SK-N-SH (cell line): ENCODE measurements at regions not wholly inside any gene's neighbourhood (a gene's known extent, or its start where the extent isn't known, plus 50 kb on each side); places are given as distances from the start of the nearest gene placed in this dataset.

Experiments used
- CTCF ChIA-PET: fragments of 300-600, 350-600 bp; formaldehyde crosslinking; extraction: SDS; loops from one replicate; lab custom pipeline; 2021; lab: Yijun Ruan, JAX
- POLR2A ChIA-PET: fragments of 350-600 bp; sonication (Branson Sonifier 250); formaldehyde crosslinking; extraction: SDS; loops from one replicate; lab custom pipeline; 2020; ENCODE audit warnings: antibody characterized with exemption, inconsistent platforms; lab: Yijun Ruan, JAX
- DNase-seq: peaks from one replicate; pipeline ENCODE4 v3.0.0; 2012
- H2AFZ ChIP-seq: fragments of 200-600 bp; sonication (generic); 2 replicates; pipeline ENCODE4 v1.8.1; 2016; ENCODE audit warnings: antibody characterized with exemption, mild to moderate bottlenecking, low read depth
- H3F3A ChIP-seq: fragments of 200-600 bp; sonication (generic); replicated peaks from 2 replicates; pipeline ENCODE3; 2016; ENCODE audit warnings: antibody characterized with exemption, mild to moderate bottlenecking; ENCODE audit not compliant: insufficient read depth
- H3K27ac ChIP-seq, 2 experiments: fragments of 200-500 bp in 1 of 2; fragments of 200-600 bp in 1 of 2; sonication (Bioruptor generic) in 1 of 2; sonication (generic), shearing (Covaris generic) in 1 of 2; 2 replicates each; pipeline versions ENCODE4 v1.5.1 to v1.6.1; 2014 to 2016; ENCODE audit warnings: low read depth in 2 of 2, inconsistent platforms in 1 of 2, low read length in 1 of 2, mild to moderate bottlenecking in 1 of 2, mixed read lengths in 1 of 2
- H3K27me3 ChIP-seq: fragments of 200-600 bp; sonication (generic), shearing (Covaris generic); 2 replicates; pipeline ENCODE4 v1.6.1; 2016; ENCODE audit warnings: mixed run types; ENCODE audit not compliant: insufficient read depth
- H3K36me3 ChIP-seq, 2 experiments: fragments of 200-500 bp in 1 of 2; fragments of 200-600 bp in 1 of 2; sonication (Bioruptor generic) in 1 of 2; sonication (generic) in 1 of 2; replicated peaks in 1 of 2; 2 replicates each; pipeline versions ENCODE3 to v1.5.1; 2014 to 2016; ENCODE audit warnings: low read length in 1 of 2, mild to moderate bottlenecking in 1 of 2; ENCODE audit not compliant: insufficient read depth in 2 of 2, control insufficient read depth in 1 of 2
- H3K4me1 ChIP-seq, 2 experiments: fragments of 200-500 bp in 1 of 2; fragments of 200-600 bp in 1 of 2; sonication (Bioruptor generic) in 1 of 2; sonication (generic), shearing (Covaris generic) in 1 of 2; 2 replicates each; pipeline versions ENCODE4 v1.5.1 to v1.6.1; 2014 to 2016; ENCODE audit warnings: low read depth in 1 of 2, low read length in 1 of 2, mixed run types in 1 of 2; ENCODE audit not compliant: insufficient read depth in 2 of 2, control insufficient read depth in 1 of 2
- H3K4me2 ChIP-seq: fragments of 200-600 bp; sonication (generic), shearing (Covaris generic); 2 replicates; pipeline ENCODE4 v1.6.1; 2017; ENCODE audit warnings: mixed run types
- H3K4me3 ChIP-seq, 2 experiments: fragments of 200-500 bp in 1 of 2; fragments of 200-600 bp in 1 of 2; sonication (Bioruptor generic) in 1 of 2; sonication (generic), shearing (Covaris generic) in 1 of 2; 2 replicates each; pipeline versions ENCODE4 v1.5.1 to v1.8.1; 2014 to 2016; ENCODE audit warnings: low read depth in 2 of 2, inconsistent platforms in 1 of 2, low read length in 1 of 2, mild to moderate bottlenecking in 1 of 2, mixed read lengths in 1 of 2, moderate library complexity in 1 of 2
- H3K79me2 ChIP-seq: fragments of 200-600 bp; sonication (generic); 2 replicates; pipeline ENCODE4 v1.8.1; 2017; ENCODE audit warnings: mild to moderate bottlenecking; ENCODE audit not compliant: insufficient read depth
- H3K9ac ChIP-seq: fragments of 200-600 bp; sonication (generic); 2 replicates; pipeline ENCODE4 v1.6.1; 2017; ENCODE audit warnings: mixed run types
- H3K9me2 ChIP-seq: fragments of 200-600 bp; sonication (generic); 2 replicates; pipeline ENCODE4 v1.6.1; 2017; ENCODE audit warnings: mixed run types
- H3K9me3 ChIP-seq: fragments of 200-600 bp; sonication (generic); 2 replicates; pipeline ENCODE4 v1.6.1; 2017; ENCODE audit warnings: mixed run types, mild to moderate bottlenecking, moderate library complexity
- H4K20me1 ChIP-seq: fragments of 200-600 bp; sonication (generic); 2 replicates; pipeline ENCODE4 v1.6.1; 2017; ENCODE audit warnings: mild to moderate bottlenecking, mixed run types; ENCODE audit not compliant: insufficient read depth
- CHD2 ChIP-seq: fragments of 150-350 bp; IDR thresholded peaks from 2 replicates; pipeline ENCODE4 v1.6.1; 2018; ENCODE audit warnings: low read length; ENCODE audit not compliant: partially characterized antibody
- CTCF ChIP-seq: fragments of 200-600 bp; sonication (generic); IDR thresholded peaks from 2 replicates; pipeline ENCODE4 v1.6.1; 2017; ENCODE audit warnings: antibody characterized with exemption, mild to moderate bottlenecking, moderate library complexity
- ELF1 ChIP-seq: IDR thresholded peaks from 2 replicates; pipeline ENCODE4 v1.4.0; 2012
- FOSL2 ChIP-seq: IDR thresholded peaks from 2 replicates; pipeline ENCODE4 v1.4.0; 2012; ENCODE audit warnings: low read depth, mild to moderate bottlenecking, moderate library complexity, borderline replicate concordance
- FOXJ3 ChIP-seq: sonication (generic); formaldehyde crosslinking; IDR thresholded peaks from 2 replicates; pipeline ENCODE4 v1.5.1; 2020; ENCODE audit warnings: mild to moderate bottlenecking, missing genetic modification reagents
- GABPA ChIP-seq: IDR thresholded peaks from 2 replicates; pipeline ENCODE4 v1.4.0; 2012; ENCODE audit warnings: low read depth, mild to moderate bottlenecking
- MAX ChIP-seq: IDR thresholded peaks from 2 replicates; pipeline ENCODE4 v1.4.0; 2012; ENCODE audit warnings: low read depth
- NFIC ChIP-seq: IDR thresholded peaks from 2 replicates; pipeline ENCODE4 v1.4.0; 2012; ENCODE audit warnings: borderline replicate concordance
- PBX3 ChIP-seq: IDR thresholded peaks from 2 replicates; pipeline ENCODE4; 2012
- RCOR1 ChIP-seq: fragments of 150-350 bp; IDR thresholded peaks from 2 replicates; pipeline ENCODE4 v1.6.1; 2017; ENCODE audit warnings: antibody characterized with exemption, low read length
- REST ChIP-seq: IDR thresholded peaks from 2 replicates; pipeline ENCODE4 v1.6.1; 2012; ENCODE audit warnings: mild to moderate bottlenecking, low read depth, low read length, moderate library complexity
- RFX5 ChIP-seq: IDR thresholded peaks from 2 replicates; pipeline ENCODE4 v1.6.1; 2012; ENCODE audit warnings: mild to moderate bottlenecking, improper control_type of control experiment, low read length
- TEAD4 ChIP-seq: IDR thresholded peaks from 2 replicates; pipeline ENCODE4 v1.4.0; 2012; ENCODE audit warnings: mild to moderate bottlenecking, borderline replicate concordance; ENCODE audit not compliant: insufficient read depth
- USF2 ChIP-seq: fragments of 150-350 bp; IDR thresholded peaks from 2 replicates; pipeline ENCODE4 v1.6.1; 2017; ENCODE audit warnings: antibody characterized with exemption, low read length, low read depth, borderline replicate concordance
- YY1 ChIP-seq: IDR thresholded peaks from 2 replicates; pipeline ENCODE4 v1.4.0; 2012; ENCODE audit warnings: low read depth, mild to moderate bottlenecking
- ZBTB33 ChIP-seq: IDR thresholded peaks from 2 replicates; pipeline ENCODE4 v1.4.0; 2012; ENCODE audit warnings: low read depth, borderline replicate concordance
- WGBS: methylation state at CpG from one replicate; pipeline ENCODE4 v1.1.6; 2017; ENCODE audit warnings: low lambda C conversion rate; 5-methylcytosine and 5-hydroxymethylcytosine counted together

GRCh38 chr2:62446491-62446890 is 59.5 kb downstream of the TMEM17 start (continued):
- TF ChIP-seq GABPA: no peak
- no peak for TF ChIP-seq TEAD4
- TF ChIP-seq, all 33 proteins: peak for 0

- no peaks in the 10 kb centered on the region; the same call in 1 of the 2 replicates for H3K27me3 ChIP-seq
- no peaks in the 10 kb centered on the region for H3K4me1 ChIP-seq
- no peaks in the 10 kb centered on the region for H3K79me2 ChIP-seq
- no peak overlapping the region for H3K4me3 ChIP-seq
- WGBS: 55% methylated on average over 2 of the region's 4 CpGs
- H3K4me2 ChIP-seq: no peak overlapping the region
- no peak overlapping the region for H2AFZ ChIP-seq
- H3K9me2 ChIP-seq: no peaks in the 10 kb centered on the region
- no peak overlapping the region for H3K9ac ChIP-seq
- H3K36me3 ChIP-seq: no peaks in the 10 kb centered on the region
- H3F3A ChIP-seq: no peaks in the 10 kb centered on the region
- CTCF ChIA-PET: interaction anchor here (1.5 to 2.8 kb wide), 3 partner anchors 11 to 331 kb away, joined by 4 to 19 read pairs (median 4); no protein-coding TSS in a partner anchor
- POLR2A ChIA-PET: no interaction called here
- no peaks in the 10 kb centered on the region for H3K9me3 ChIP-seq
- TF ChIP-seq PBX3 (no peak), USF2 (no peak), ELF1 (no peak), CHD2 (no peak), CTCF (no peak), RCOR1 (no peak), YY1 (no peak), TEAD4 (no peak), FOSL2 (no peak)
- DNase-seq: no peak
- H3K27ac ChIP-seq: no peak overlapping the region
- H4K20me1 ChIP-seq: no peaks in the 10 kb centered on the region
Measured at GRCh38 chr2:62443886-62444285, 62.1 kb downstream of the TMEM17 start.

- Histone ChIP-seq H3K9me2 (no peaks in the 10 kb centered on the region), H3F3A (no peaks in the 10 kb centered on the region), H2AFZ (no peak overlapping the region), H3K27me3 (no peaks in the 10 kb centered on the region; the same call in 1 of the 2 replicates), H3K4me3 (no peak overlapping the region), H3K9me3 (no peaks in the 10 kb centered on the region), H3K79me2 (no peaks in the 10 kb centered on the region), H3K27ac (no peak overlapping the region), H3K9ac (no peak overlapping the region), H3K4me1 (no peaks in the 10 kb centered on the region), H3K36me3 (no peaks in the 10 kb centered on the region), H4K20me1 (no peaks in the 10 kb centered on the region), H3K4me2 (no peak overlapping the region)
- WGBS: 31% methylated on average over 4 of the region's 4 CpGs
- no peak for DNase-seq
- CTCF ChIA-PET: interaction anchor here (1.5 to 2.8 kb wide), 3 partner anchors 10 to 332 kb away, joined by 4 to 19 read pairs (median 4); no protein-coding TSS in a partner anchor
- POLR2A ChIA-PET: no interaction called here
- TF ChIP-seq ZBTB33 (no peak), RCOR1 (no peak), REST (no peak), MAX (no peak), RFX5 (no peak), NFIC (no peak), FOXJ3 (CRISPR knock-in tag) (no peak), GABPA (no peak)
Measured at GRCh38 chr2:62443471-62443870, 62.5 kb downstream of the TMEM17 start.
